NCI-H2029 (cell line): ENCODE measurements at regions not wholly inside any gene's neighbourhood (a gene's known extent, or its start where the extent isn't known, plus 50 kb on each side); places are given as distances from the start of the nearest gene placed in this dataset.

Source experiments
- DNase-seq: peaks from one replicate; lab custom pipeline; 2025; lab: John Stamatoyannopoulos, UW

DNA sequence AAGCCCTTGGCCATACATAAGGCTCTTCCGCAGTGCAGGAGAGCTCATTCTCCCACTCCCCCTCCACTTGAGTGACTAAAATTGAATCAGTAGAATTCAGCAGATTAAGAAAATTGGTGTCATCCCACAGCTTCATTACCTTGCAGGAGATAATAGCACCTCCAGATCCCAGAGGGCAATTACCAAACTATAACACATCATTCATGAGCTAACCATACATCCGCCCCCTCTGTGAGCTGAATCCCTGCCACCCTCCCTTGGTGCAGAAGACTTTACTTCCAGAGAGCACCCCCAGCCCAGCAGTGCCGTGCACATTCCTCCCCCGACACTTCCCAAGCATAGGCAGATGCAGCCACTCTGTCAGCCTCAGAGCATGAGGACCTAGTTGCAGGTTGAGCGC is 496.5 kb upstream of the B3GAT1 start:
- DNase-seq: no peak

DNA sequence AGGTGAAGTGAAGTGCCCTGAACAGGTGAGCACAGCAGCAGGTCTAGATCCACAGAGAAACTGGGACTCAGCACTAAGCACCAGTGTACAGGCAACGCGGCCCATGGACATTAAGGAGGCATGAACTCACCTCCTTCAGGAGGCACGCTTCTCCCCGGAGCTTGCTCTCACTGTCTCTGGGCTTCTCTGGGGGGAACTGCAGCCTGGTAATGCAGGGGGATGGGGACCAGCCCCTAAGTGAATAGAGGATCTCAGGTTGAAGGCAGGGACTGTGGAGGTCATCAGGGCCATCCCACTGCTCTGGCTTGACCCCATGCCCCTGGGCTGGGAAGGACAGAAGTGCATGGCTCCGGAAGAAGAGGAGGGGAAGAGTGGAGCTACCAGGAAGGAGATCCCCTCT is 495.6 kb upstream of the B3GAT1 start:
- no peak for DNase-seq

DNA sequence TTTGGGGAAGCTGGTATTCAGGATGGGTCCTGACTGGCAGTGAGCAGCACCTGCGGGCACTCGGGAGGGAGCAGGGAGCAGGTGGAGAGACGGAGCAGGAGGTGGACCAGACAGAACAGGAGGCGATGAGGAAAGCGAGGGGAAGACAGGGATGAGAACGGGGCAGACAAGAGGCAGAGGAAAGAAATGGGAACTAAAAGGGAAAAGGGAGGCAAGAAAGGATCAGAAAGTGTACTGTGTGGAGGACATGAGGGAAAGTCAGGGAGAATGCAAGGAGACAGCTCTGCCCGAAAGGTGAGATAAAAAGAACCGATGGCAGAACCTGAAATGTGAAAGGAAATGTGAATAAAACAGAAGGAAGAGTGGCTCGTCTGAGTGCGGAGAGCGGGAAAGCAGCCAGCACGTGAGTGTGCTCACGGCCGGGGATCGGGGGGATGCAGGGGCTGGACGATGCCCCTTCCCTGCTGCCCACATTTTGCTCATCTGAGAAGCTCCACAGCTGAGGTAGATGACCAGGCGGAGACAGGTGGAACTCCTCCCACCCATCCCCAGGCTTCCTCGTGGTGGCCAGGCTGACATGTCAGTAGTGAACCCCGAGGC is 494.4 kb upstream of the B3GAT1 start:
- DNase-seq: no peak

DNA sequence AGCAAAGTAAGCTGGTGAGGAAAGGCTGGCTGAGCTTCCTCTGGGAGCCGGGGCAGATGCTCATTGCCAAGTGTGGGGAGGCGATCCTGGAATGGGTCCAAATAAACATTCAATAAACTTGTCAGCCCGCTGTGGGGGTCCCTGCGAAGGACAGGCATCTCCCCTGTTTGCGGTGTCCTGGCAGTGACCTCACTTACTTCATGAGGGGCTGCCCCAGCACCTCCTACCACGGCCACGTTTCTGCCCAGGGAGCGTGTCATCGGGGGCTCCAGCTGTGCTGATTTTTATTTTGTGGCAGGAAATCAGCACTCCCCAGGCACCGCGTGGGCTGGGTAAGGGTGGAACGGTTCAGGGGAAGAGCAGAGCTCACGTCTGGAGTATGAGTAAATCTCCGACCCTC is 493.9 kb upstream of the B3GAT1 start:
- DNase-seq: no peak

DNA sequence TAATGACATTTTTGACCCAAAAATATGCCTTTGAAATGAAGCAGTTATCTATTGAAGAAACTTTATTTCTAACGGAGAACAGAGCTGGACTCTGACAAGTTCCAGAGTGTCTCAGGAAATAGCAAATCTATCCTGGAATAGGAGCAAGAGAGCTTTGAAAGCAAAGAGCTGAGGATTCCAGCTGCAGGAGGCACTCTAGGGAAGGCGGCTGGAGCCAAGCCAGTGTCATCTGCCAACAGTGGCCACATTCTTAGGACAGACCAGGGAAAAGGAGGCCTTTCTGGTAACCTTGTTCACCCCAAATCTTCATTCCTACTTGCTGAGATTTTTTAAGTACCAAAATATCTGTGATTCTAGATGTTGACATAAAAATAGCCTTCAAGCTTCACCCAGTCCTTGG is 493.5 kb upstream of the B3GAT1 start:
- DNase-seq: peak; percentile 6

DNA sequence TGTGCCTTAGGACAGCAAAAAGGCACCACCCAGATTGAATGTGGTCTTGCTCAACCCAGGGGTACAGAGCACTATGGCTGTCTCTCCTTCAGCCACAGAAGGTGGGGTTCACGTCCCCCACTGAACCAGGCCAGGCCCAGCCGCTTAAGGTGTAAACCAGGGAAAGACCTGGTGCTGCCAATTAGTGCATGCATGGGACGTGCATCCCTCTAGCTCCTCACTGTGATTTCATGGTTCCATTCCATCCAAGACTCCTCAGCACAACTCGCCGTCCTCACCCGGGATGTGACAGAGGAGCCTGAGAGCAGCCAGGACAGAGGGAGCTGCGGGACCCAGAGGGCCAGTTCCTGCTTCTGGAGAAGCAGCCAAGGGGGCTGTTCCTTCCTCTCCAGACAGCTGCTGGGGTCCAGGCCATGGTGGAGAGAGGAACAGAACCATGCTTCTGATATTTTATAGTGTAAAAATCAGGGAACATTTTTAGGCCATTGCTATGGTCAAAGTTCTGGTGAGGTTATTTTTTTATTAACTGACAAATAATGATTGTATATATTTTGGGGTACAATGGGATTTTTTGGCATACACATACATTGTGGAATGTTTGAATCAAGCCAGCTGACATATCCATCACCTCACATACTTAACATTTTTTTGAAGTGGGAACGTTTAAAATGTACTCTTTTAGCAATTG is 492.2 kb upstream of the B3GAT1 start:
- no peak for DNase-seq

DNA sequence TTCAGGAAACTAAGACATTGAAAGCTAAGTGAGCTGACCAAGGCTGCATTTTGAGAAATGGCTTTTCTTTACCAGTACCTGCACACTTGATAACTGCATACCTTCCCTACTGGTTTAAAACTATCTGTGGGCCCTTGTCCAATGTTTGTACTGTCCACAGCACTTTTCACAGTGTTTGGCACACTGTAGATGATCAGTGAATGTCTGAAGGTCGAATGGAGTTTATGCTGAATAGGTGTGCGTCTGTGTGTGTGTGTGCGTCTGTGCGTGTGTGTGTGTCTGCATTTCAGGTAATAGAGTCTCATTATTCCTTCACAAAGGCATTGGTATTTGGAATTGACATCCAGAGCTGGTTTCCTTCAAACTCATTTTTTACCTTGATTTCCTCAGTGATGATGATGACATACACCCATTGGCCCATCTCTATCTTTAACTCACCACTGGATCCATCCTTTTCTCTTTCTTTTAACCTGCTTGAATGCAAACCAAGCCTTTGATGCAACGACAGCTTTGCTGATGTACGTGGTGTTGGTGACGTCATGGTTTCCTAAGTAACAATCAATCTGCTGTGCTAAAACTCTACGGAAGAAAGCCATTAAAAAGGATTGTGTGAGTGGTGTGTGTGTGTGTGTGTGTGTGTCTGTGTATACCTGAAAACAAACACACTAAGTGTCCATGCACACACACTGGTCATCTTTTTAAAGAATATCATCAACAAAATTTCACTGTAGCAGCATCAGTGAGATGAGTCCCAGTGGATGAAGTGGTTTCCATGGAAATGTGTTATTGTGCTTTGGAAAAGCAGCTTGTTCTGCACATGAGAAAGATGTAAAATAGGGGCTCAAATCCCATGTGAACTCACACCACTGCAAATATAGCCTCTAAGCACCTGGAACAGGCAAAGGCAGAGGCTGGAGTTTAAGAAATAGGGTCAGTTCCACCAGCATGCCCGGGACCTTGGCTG is 490.2 kb upstream of the B3GAT1 start:
- no peak for DNase-seq

DNA sequence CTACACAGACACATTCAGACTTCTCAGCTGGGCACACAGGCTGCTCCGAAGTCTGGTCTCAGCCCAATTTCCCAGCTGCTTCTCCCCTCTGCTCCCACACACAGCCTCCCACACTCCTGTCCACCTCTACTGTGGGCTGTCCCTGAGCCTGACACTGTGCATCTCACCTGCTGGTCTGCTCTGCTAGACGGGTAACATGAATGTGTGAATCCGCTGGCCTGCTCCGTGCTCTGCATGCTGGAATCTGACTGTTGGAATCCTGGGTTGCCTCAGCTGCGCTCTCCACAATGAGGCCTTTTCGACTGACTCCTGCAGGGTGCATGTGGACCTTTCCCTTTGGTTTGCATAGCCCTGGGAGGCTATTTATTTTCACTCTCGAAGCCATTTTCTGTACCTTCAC is 489.5 kb upstream of the B3GAT1 start:
- DNase-seq: no peak

DNA sequence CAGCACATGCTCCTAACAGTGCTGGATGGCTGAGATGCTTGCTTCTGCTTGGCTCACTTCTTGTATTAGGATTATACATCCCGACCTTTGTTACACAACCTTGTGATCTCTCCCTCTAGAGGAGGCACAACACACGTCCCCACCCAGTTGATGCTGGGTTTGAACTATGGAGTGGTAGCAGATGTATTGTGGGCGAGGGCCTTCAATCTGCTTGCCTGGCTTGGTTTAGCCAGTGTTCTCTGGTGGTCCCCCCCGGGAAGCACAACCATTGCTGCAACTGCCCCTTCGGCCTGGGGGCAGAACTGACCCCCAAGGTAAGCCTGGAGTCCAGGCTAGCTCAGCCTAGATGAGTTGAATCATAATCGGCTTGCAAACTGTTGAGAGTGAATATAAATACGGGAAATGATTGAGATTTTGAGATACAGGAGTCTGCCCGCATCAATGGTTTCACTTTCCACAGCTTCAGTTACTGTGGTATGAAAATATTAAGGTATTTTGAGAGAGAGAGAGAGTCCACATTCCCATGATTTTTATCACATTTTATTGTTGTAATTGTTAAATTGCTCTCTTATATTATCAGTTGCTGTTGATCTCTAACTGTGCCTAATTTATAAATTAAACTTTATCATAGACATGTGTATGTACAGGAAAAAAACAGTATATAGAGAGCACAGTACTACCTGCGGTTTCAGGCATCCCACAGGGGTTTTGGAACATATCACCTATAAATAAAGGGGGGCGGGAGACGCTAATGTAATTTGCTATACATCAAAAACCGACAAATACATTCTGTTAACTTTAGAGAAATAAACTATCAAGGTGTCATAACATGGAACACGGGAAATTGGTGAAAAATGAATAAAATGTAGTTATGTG is 482.0 kb upstream of the B3GAT1 start:
- no peak for DNase-seq

DNA sequence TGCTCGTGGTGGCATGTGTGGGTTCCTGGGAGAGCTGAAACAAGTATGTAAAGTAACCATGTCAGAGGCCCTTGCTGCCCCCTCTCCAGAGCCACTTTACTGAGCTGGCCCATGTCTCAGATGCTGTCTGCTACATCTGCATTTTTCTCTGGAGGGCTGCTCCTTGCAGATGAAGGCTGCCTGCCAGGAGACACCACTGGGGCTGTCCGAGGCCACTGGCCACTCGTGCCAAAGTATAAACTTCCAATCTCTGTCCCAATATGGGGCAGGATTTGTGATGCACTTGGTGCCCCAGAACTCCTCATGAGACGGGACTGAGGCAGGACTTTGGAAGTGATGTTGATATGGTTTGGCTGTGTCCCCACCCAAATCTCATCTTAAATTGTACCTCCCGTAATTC is 478.4 kb upstream of the B3GAT1 start:
- no peak for DNase-seq

DNA sequence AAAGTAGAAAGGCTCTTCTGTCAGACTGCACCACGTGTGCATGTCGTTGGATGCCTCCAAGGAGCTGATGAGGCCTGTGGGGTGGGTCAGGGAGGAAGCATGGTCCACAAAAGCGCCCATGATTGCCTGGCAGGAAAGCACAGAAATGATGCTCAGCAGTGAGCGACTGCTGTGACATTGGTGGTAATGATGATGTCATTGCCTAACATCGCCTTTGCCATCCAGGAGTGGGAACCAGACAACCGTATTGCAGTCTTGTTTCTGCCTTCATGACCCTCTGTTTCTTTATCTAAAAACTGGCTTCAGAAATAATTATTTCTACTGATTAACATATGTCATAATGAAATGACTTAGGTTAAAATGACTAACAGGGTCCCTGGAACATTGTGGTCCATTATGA is 477.8 kb upstream of the B3GAT1 start:
- DNase-seq: no peak

DNA sequence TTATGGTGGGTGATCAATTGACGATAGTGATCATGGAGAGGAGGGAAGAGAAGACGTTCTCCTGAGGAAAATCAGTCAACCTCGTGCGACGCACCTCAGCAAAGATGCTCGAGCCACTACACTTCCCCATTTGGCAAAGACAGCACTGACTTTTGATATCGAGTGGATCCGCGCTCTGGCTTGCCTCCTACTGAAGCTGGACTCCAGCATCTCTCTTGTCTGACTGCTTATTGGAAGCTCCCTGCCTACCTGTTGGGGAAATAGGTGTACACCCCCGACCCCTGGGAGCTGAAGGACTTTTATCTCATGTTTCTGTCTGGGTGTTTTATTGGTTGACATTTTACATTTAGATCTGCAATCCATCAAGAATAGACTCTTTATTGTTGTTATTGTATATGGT is 476.8 kb upstream of the B3GAT1 start:
- no peak for DNase-seq

DNA sequence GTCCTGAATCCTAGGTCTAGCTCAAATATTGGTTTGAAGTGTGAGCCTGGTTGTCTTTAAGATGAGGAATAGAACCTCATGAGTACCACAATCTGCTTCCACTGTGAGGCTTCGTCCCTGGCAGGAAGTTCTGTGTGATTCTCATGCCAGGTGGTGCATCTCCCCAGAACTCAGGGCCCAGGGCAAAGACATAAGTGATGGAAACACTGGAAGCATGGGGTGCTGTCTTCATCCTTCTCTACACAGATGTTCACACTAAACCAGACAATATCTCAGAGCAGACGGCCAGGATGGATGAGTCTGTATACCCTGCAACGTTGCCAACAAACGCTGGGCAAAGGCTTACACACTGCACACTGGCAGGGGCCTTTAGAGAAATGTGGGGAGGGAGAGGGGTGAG is 475.9 kb upstream of the B3GAT1 start:
- DNase-seq: no peak

DNA sequence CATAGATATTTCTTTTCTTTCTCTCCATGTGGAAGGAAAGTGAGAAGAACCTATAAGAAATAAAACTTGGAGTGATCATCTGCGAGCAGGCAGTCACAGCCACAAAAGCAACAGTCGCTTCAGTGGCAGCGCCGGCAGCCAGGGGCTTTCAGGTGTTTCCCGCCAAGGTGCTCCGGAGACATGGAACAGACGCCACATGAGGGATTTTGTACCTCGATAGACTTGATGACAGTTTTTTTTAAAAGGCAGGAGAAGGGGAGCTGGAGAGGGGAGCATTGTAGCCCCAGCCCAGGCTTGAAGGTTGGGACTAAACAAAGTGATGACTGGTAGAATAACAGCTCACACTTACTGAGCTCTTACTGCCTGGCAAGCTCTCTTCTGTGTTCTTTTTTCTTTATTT is 471.4 kb upstream of the B3GAT1 start:
- DNase-seq: no peak

DNA sequence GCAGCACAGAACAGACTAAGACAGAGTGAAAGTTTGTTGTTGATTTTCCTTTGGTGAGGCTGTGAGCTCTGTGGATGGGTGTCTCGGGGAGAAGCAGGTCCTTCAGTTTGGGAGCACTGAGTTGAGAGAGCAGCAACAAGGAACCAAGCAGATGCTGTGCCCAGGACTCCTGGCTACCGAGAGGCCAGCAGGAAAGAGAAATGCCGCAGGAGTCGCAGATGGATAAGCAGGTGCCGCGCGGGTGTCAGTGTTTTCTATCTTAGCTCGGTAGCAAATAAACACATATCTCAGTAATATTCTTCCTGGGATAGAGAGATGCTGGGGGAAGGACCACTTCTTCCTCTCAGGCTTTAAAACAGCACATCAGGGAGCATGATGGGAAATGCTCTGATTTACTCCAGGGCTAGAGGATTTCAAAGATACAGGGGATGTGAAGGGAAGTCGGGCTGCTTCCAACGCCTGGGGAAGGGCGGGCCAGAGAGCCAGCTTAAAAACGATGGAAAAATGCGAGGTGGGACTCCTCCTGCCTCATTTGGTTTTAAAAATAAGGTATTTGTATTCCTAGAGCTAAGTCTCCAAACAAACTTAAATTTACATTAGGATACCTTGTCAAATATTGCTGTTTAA is 470.7 kb upstream of the B3GAT1 start:
- no peak for DNase-seq

DNA sequence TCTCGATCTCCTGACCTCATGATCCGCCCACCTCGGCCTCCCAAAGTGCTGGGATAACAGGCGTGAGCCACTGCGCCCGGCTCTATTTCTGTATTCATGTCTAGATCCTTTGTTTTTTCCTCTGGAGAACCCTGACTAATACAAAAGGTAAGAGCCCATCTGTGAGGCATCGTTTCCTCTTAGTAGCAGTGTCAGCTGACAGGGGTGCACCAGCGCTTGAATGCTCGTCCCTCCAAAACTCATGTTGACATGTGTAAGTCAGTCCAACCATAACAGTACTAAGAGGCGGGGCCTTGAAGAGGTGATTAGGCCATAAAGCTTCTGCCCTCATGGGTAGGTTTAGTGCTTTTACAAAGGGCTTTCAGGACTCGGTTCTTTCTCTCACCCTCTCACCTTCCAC is 470.1 kb upstream of the B3GAT1 start:
- DNase-seq: peak; percentile 62

DNA sequence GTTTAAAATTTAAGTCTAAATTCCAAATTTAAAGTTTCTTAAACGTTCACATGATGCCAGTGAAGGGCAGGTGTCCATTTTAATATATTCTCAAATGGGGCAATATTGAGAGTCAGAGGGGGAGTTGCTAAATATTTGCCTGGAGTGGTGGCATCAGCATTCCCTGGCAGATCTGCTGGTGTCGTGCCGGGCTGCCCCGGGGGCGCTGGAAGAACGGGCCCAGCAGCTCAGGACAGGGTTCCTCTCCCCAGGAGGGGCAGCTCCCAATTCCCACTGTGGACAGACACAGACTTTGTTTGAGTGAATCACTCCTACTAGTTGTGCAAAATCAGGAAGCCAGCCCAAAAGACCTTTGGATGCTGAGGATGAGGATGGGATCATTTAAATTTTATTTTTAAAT is 468.7 kb upstream of the B3GAT1 start:
- DNase-seq: no peak

DNA sequence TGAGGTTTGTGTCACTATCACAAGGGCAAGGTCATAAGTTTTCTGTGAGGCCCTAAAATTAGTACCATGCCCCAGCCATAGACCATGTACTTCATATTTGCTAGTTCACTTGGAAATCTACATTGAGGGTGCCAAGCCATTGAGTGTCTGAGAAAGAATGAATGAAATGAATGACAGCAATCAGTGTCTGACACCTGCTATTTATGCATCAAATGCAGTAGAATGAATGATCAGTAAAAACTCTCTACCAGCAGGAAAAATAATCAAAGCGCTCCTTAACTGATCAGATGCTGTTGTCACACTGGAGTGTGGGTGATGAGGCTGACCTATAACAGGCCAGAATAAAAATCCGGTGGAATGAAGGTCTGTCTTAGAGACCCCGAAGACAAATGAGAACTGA is 467.9 kb upstream of the B3GAT1 start:
- no peak for DNase-seq

DNA sequence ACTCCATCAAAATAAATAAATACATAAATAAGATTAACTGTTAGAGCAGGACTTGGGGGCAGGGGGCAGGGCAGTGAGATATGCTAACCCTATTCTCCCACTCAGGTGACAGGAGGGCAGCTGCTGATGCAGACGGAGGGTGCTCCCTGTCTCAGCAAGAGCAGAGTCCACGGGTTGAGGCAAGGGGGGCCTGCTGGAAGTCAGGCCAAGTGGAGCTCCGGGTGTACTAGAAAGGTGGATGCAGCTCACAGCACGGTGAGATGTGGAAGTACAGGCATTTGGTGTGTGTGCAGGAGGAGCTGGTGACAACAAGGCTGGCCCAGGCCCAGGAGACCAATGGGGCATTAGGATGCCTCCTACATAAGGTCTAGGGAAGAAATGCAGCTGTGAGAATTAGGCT is 467.3 kb upstream of the B3GAT1 start:
- no peak for DNase-seq

DNA sequence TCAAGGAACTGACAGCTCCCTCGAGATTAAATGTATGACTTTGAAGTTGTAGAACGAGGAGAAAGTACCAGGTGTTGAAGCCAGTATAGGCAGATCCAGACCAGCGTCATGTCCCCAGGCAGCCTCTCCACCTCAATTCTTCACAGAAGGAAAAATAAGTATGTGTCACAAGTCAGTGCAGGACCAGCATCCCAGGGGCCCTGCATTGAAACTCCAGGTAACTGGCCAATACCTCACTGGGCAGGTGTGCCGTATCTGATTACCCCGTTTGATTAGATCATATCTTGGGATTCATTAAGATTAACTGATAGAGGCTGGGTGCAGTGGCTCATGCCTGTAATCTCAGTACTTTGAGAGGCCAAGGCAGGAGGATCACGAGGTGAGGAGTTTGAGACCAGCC is 466.7 kb upstream of the B3GAT1 start:
- no peak for DNase-seq

DNA sequence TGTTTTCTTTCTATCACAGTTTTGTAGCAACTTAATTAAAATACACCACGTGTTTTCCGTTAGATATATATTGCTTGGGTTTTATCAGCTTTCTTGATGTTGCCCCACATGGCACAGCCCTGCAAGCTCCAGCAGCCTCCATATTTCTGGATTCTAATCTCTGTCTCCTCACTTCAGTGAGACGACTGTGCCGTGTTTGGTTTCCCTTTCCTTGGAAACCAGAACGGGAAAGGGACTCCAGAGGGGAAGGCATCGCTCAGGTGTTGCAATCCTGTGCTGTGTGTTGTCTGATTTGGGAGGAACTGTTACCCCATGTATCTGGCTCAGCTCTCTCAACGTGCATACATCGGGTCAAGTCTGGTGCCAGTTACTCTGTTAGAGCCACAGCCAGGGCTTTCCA is 464.2 kb upstream of the B3GAT1 start:
- no peak for DNase-seq
